Calu3 (cell line): ENCODE measurements at regions not wholly inside any gene's neighbourhood (a gene's known extent, or its start where the extent isn't known, plus 50 kb on each side); places are given as distances from the start of the nearest gene placed in this dataset.

ENCODE experiments used
- BruUV-seq: library from RNA; stranded (reverse); fragments of 400-500 nt; replicated peaks from 2 replicates; lab custom pipeline; 2021; lab: Mats Ljungman, UMichigan
- CTCF ChIA-PET: fragments of 300-600 bp; sonication (Branson Sonifier 250); formaldehyde crosslinking; loops from one replicate; lab custom pipeline; 2022; ENCODE audit warnings: antibody characterized with exemption; lab: Charles Lee
- DNase-seq: peaks from one replicate; pipeline ENCODE4 v3.0.0; 2022
- H3K27ac Mint-ChIP-seq: one replicate; pipeline ENCODE4 v1.8.0; 2022; ENCODE audit warnings: mixed read lengths; ENCODE audit not compliant: unreplicated experiment
- H3K27me3 Mint-ChIP-seq: one replicate; pipeline ENCODE4 v1.8.0; 2022; ENCODE audit warnings: mixed read lengths; ENCODE audit not compliant: unreplicated experiment
- H3K36me3 Mint-ChIP-seq: one replicate; pipeline ENCODE4 v1.8.0; 2022; ENCODE audit warnings: mild to moderate bottlenecking, moderate library complexity, mixed read lengths; ENCODE audit not compliant: insufficient read depth, unreplicated experiment
- H3K4me1 Mint-ChIP-seq: one replicate; pipeline ENCODE4 v1.8.0; 2022; ENCODE audit warnings: mild to moderate bottlenecking, low read depth, mixed read lengths; ENCODE audit not compliant: unreplicated experiment
- H3K4me3 Mint-ChIP-seq: one replicate; pipeline ENCODE4 v1.8.0; 2022; ENCODE audit warnings: mild to moderate bottlenecking, low read depth, moderate library complexity, mixed read lengths; ENCODE audit not compliant: unreplicated experiment
- H3K9me3 Mint-ChIP-seq: one replicate; pipeline ENCODE4 v1.8.0; 2022; ENCODE audit warnings: low read depth, mixed read lengths; ENCODE audit not compliant: unreplicated experiment
- intact Hi-C: fragments of 100-400 bp; cut with micrococcal nuclease; formaldehyde crosslinking; loops from one replicate; pipeline ENCODE4 v1.10.0; 2022; ENCODE audit not compliant: unreplicated experiment
- TF ChIP-seq, protein P1 (sequence below): fragments of 200-600 bp; IDR thresholded peaks from one replicate; pipeline ENCODE4 v1.8.0; 2022; ENCODE audit warnings: antibody characterized with exemption; ENCODE audit not compliant: unreplicated experiment

DNA sequence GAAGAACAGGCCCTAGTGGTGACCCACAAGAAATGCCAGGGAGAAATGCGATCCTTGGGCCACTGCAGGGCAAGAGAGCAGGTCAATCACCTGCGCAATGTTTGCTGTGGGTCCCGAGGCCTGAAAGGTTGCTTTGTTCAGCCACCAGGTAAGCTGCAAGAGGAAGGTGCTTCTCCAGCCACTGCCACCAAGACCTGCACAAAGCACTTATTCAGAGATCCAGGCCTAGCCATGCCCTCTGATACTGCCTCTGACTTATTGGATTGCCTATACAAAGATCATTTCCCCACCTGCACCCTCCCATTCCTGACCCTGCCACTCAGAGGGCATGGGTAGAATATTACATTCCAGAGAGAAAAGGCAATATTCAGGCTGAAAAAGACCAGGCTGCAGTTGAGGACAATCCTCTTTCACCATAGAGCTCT lies 349.4 kb upstream of the NFIA start:
- no TSS peak for BruUV-seq
- TF ChIP-seq, protein P1, sequence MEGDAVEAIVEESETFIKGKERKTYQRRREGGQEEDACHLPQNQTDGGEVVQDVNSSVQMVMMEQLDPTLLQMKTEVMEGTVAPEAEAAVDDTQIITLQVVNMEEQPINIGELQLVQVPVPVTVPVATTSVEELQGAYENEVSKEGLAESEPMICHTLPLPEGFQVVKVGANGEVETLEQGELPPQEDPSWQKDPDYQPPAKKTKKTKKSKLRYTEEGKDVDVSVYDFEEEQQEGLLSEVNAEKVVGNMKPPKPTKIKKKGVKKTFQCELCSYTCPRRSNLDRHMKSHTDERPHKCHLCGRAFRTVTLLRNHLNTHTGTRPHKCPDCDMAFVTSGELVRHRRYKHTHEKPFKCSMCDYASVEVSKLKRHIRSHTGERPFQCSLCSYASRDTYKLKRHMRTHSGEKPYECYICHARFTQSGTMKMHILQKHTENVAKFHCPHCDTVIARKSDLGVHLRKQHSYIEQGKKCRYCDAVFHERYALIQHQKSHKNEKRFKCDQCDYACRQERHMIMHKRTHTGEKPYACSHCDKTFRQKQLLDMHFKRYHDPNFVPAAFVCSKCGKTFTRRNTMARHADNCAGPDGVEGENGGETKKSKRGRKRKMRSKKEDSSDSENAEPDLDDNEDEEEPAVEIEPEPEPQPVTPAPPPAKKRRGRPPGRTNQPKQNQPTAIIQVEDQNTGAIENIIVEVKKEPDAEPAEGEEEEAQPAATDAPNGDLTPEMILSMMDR, result no peak
- Mint-ChIP-seq H3K4me3 (no peak overlapping the region), H3K9me3 (peaks cover 13% of the 10 kb centered on the region), H3K36me3 (no peaks in the 10 kb centered on the region), H3K4me1 (peaks cover 10% of the 10 kb centered on the region), H3K27ac (peak overlapping the region; percentile 48), H3K27me3 (no peaks in the 10 kb centered on the region)
- CTCF ChIA-PET, result interaction anchor here (1.1 kb wide), 1 partner anchor 10 kb away, joined by 3 read pairs; no protein-coding TSS in a partner anchor
- intact Hi-C loops, result loop anchor here (10.0 kb wide), 1 partner anchor 168 kb away; no protein-coding TSS in a partner anchor
- peak; percentile 29 for DNase-seq

DNA sequence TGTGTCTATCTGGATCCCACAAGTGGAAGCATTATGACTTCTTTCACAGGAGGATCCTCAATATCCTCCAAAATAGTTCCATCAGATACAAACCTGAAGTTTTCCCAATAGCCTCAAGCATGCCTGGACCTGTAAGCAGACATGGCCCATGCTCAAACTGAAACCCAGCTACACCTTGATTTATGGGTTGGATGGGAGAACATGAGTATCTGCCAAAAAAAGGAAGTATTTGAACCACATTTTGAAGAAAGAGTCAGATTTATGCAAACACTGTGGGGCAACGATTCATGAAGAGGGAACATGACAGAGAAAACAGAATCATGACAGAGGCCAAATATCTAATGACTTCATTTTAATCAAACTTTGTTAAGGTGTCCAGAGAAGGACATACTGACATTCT lies 351.0 kb upstream of the NFIA start:
- BruUV-seq, result no TSS peak
- TF ChIP-seq, protein P1, result no peak
- H3K9me3 Mint-ChIP-seq, result peaks cover 13% of the 10 kb centered on the region

DNA sequence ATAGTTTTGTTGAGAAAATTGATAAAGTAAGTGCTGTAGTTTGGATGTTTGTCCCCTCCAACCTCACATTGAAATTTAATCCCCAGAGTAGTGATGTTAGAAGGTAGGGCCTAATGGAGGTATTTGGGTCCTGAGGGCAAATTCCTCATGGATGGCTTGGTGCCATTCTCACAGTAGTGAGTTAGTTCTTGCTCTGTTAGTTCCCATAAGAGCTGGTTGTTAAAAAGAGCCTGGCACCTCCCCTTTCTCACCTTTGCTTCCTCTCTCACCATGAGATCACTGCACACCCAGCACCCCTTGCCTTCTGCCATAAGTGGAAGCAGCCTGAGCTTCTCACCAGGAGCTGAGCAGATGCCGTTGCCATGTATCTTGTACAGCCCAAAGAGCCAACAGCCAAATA lies 354.8 kb upstream of the NFIA start:
- peaks cover 8% of the 10 kb centered on the region for H3K4me1 Mint-ChIP-seq
- intact Hi-C loops, result no loop called here

More for the DNA sequence above, 351.0 kb upstream of the NFIA start:
- DNase-seq, result no peak
- no peaks in the 10 kb centered on the region for H3K27me3 Mint-ChIP-seq
- CTCF ChIA-PET, result no interaction called here
- no peaks in the 10 kb centered on the region for H3K36me3 Mint-ChIP-seq
- H3K4me1 Mint-ChIP-seq, result peaks cover 10% of the 10 kb centered on the region
- intact Hi-C loops, result loop anchor here (10.0 kb wide), 1 partner anchor 167 kb away; no protein-coding TSS in a partner anchor
- H3K27ac Mint-ChIP-seq, result no peak overlapping the region
- H3K4me3 Mint-ChIP-seq, result no peak overlapping the region

DNA sequence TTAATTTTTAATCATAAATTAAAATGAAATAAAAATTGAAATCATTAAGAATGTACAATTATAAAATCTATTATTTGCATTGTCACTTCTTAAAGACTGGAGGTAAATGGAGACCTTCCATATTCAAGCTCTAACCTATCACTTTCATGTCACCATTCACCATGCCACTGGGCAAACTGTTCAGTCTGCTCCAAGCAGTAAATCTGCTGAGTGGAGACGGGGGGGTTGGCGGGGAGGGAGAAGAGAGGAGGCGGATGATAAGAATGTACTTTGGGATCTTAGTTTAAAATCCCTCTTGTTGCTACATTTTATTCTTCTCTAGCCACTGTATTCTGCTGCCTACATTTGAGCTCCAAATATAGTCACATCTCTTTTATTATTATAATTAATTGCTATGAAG lies 365.9 kb upstream of the NFIA start:
- CTCF ChIA-PET, result no interaction called here
- Mint-ChIP-seq H3K4me3 (no peak overlapping the region), H3K27ac (no peak overlapping the region), H3K27me3 (no peaks in the 10 kb centered on the region), H3K9me3 (no peaks in the 10 kb centered on the region), H3K36me3 (no peaks in the 10 kb centered on the region), H3K4me1 (no peaks in the 10 kb centered on the region)
- no peak for DNase-seq
- TF ChIP-seq, protein P1, result no peak
- no TSS peak for BruUV-seq
- intact Hi-C loops, result no loop called here

More for the DNA sequence above, 354.8 kb upstream of the NFIA start:
- H3K27ac Mint-ChIP-seq, result no peak overlapping the region
- no peaks in the 10 kb centered on the region for H3K36me3 Mint-ChIP-seq
- no peak for DNase-seq
- TF ChIP-seq, protein P1, result no peak
- no TSS peak for BruUV-seq
- CTCF ChIA-PET, result interaction anchor here (1.7 kb wide), 1 partner anchor 23 kb away, joined by 3 read pairs; no protein-coding TSS in a partner anchor
- peaks cover 20% of the 10 kb centered on the region for H3K9me3 Mint-ChIP-seq
- H3K27me3 Mint-ChIP-seq, result no peaks in the 10 kb centered on the region
- no peak overlapping the region for H3K4me3 Mint-ChIP-seq
